ENCODE measurements at regions not wholly inside any gene's neighbourhood (a gene's known extent, or its start where the extent isn't known, plus 50 kb on each side); places are given as distances from the start of the nearest gene placed in this dataset.

DNA sequence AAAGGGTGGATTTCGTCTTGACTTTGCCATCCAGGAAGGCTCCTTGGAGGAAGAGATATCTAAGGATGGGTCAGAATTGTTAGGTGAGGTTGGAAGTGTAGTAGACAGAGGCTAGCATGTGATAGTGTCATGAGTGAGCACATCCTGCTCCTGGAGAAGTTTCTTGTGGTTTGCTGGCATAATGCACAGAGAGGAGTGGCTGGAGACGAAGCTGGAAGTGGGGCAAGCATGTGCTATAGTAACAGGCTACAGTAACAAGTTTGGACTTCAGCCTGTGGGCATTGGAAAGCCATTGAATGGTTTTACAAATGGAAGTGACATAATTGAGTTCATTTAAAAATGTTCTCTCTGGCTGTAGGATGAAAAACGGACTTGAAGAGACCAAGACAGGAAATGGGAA, 175.6 kb upstream of the VWC2 start:
- dilution Hi-C loops (cut with HindIII; ENCODE audit: low sequenced_read_pairs, unreplicated experiment) (no loop called here), intact Hi-C loops (cut with micrococcal nuclease) (no loop called here), in situ Hi-C loops (cut with MboI; ENCODE audit: low sequenced_read_pairs) (no loop called here)
- Histone ChIP-seq H3K9ac (ENCODE audit: low read depth, low read length) (no peak overlapping the region), H3K9me1 (ENCODE audit: insufficient read depth, low read length) (no peaks in the 10 kb centered on the region), H4K20me1 (ENCODE audit: insufficient read depth, low read length) (no peaks in the 10 kb centered on the region), H3K14ac (replicated peaks; ENCODE audit: low read depth, low read length) (no peak overlapping the region), H3K79me1 (ENCODE audit: low read depth in 1 of 2, low read length in 2 of 2) (no peaks in the 10 kb centered on the region), H3K4me2 (ENCODE audit: low read depth, low read length) (no peak overlapping the region), H3K36me3 (ENCODE audit: control insufficient read depth, insufficient read depth, low read length) (no peaks in the 10 kb centered on the region), H3K4me3 (ENCODE audit: insufficient read depth, low read depth, low read length) (no peak overlapping the region), H3K56ac (ENCODE audit: extremely low read depth, insufficient read depth, low read length) (no peak overlapping the region), H4K91ac (ENCODE audit: insufficient read depth, low read depth, low read length) (no peak overlapping the region), H2AFZ (replicated peaks; ENCODE audit: low read length, poor library complexity) (no peak overlapping the region), H3K18ac (ENCODE audit: low read depth, low read length) (no peak overlapping the region), H2BK120ac (ENCODE audit: low read depth, low read length) (no peak overlapping the region), H2BK5ac (ENCODE audit: low read depth, low read length, poor library complexity, severe bottlenecking) (no peak overlapping the region), H3K23ac (ENCODE audit: low read depth, low read length) (no peak overlapping the region), H3K4me1 (ENCODE audit: control insufficient read depth, insufficient read depth, low read length) (no peaks in the 10 kb centered on the region), H3K9me3 (ENCODE audit: control insufficient read depth, insufficient read depth, low read length) (0 out of 2 replicates have a peak, but pooled peaks cover 3% of the 10 kb centered on the region), H2AK5ac (ENCODE audit: low read depth, low read length) (no peak overlapping the region), H4K8ac (ENCODE audit: low read depth in 2 of 2, low read length in 2 of 2) (no peak overlapping the region), H3K4ac (ENCODE audit: low read depth, low read length) (no peak overlapping the region), H3K27me3 (ENCODE audit: control insufficient read depth, insufficient read depth, low read length) (no peaks in the 10 kb centered on the region), H4K5ac (ENCODE audit: low read depth, low read length) (no peak overlapping the region), H2AK9ac (replicated peaks; ENCODE audit: low read depth, low read length, poor library complexity) (no peak overlapping the region), H2BK20ac (ENCODE audit: low read depth, low read length) (no peak overlapping the region), H3K27ac (ENCODE audit: insufficient read depth, low read length) (no peak overlapping the region), H2BK15ac (ENCODE audit: low read depth, low read length) (no peak overlapping the region)
- ATAC-seq (ENCODE audit: low read depth): no peak
- ChIA-PET CTCF (no interaction called here), POLR2A (ENCODE audit: unreplicated experiment) (no interaction called here)
- WGBS, 2 experiments (ENCODE audit: extremely low coverage in 2 of 2, insufficient read length in 1 of 2): 0% methylated on average over 1 of the region's 3 CpGs; no CpG with 5 or more reads in 1 of the 2 experiments
- no peak for TF ChIP-seq FOS (IDR thresholded peaks at IDR 0.05; ENCODE audit: low read depth, low read length)
- TF ChIP-seq, protein P1, sequence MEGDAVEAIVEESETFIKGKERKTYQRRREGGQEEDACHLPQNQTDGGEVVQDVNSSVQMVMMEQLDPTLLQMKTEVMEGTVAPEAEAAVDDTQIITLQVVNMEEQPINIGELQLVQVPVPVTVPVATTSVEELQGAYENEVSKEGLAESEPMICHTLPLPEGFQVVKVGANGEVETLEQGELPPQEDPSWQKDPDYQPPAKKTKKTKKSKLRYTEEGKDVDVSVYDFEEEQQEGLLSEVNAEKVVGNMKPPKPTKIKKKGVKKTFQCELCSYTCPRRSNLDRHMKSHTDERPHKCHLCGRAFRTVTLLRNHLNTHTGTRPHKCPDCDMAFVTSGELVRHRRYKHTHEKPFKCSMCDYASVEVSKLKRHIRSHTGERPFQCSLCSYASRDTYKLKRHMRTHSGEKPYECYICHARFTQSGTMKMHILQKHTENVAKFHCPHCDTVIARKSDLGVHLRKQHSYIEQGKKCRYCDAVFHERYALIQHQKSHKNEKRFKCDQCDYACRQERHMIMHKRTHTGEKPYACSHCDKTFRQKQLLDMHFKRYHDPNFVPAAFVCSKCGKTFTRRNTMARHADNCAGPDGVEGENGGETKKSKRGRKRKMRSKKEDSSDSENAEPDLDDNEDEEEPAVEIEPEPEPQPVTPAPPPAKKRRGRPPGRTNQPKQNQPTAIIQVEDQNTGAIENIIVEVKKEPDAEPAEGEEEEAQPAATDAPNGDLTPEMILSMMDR (conservative IDR thresholded peaks at IDR 0.05; ENCODE audit: low read depth, low read length): no peak
- no peak for TF ChIP-seq RCOR1 (IDR thresholded peaks at IDR 0.05; ENCODE audit: insufficient replicate concordance, low read length)
- TF ChIP-seq NFE2L2 (IDR thresholded peaks at IDR 0.05; ENCODE audit: low read depth, low read length): no peak
- no peak for TF ChIP-seq POLR2A (IDR thresholded peaks at IDR 0.05; ENCODE audit: low read depth, low read length)
- no peak for TF ChIP-seq SMC3 (IDR thresholded peaks at IDR 0.05; ENCODE audit: low read depth, low read length)
- TF ChIP-seq MAFK (IDR thresholded peaks at IDR 0.05; ENCODE audit: low read depth, low read length): no peak
- no peak for TF ChIP-seq CEBPB (IDR thresholded peaks at IDR 0.05; ENCODE audit: low read depth, low read length)
- TF ChIP-seq MAZ (IDR thresholded peaks at IDR 0.05; ENCODE audit: borderline replicate concordance, low read depth, low read length): no peak
- TF ChIP-seq MXI1 (IDR thresholded peaks at IDR 0.05; ENCODE audit: borderline replicate concordance, low read depth, low read length): no peak
- TF ChIP-seq, protein P2, sequence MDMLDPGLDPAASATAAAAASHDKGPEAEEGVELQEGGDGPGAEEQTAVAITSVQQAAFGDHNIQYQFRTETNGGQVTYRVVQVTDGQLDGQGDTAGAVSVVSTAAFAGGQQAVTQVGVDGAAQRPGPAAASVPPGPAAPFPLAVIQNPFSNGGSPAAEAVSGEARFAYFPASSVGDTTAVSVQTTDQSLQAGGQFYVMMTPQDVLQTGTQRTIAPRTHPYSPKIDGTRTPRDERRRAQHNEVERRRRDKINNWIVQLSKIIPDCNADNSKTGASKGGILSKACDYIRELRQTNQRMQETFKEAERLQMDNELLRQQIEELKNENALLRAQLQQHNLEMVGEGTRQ (IDR thresholded peaks at IDR 0.05; ENCODE audit: low read depth, low read length): no peak
- no peak for TF ChIP-seq BHLHE40 (IDR thresholded peaks at IDR 0.05; ENCODE audit: low read depth, low read length)
- no peak for TF ChIP-seq CHD1 (IDR thresholded peaks at IDR 0.05; ENCODE audit: low read depth, low read length)
- TF ChIP-seq RFX5 (IDR thresholded peaks at IDR 0.05; ENCODE audit: low read depth, low read length): no peak
- TF ChIP-seq RAD21 (IDR thresholded peaks at IDR 0.05; ENCODE audit: low read length): no peak
- TF ChIP-seq, protein P3, sequence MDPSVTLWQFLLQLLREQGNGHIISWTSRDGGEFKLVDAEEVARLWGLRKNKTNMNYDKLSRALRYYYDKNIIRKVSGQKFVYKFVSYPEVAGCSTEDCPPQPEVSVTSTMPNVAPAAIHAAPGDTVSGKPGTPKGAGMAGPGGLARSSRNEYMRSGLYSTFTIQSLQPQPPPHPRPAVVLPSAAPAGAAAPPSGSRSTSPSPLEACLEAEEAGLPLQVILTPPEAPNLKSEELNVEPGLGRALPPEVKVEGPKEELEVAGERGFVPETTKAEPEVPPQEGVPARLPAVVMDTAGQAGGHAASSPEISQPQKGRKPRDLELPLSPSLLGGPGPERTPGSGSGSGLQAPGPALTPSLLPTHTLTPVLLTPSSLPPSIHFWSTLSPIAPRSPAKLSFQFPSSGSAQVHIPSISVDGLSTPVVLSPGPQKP (IDR thresholded peaks at IDR 0.05; ENCODE audit: borderline replicate concordance, low read depth, low read length): no peak
- BruUV-seq (replicated peaks): no TSS peak
- DNase-seq: no peak

Data from IMR-90 (cell line).